CD14-positive monocyte (primary cell): ENCODE measurements at regions not wholly inside any gene's neighbourhood (a gene's known extent, or its start where the extent isn't known, plus 50 kb on each side); places are given as distances from the start of the nearest gene placed in this dataset.

Source experiments
- DNase-seq, 3 donors: peaks; one replicate each; pipeline ENCODE4 v3.0.0-alpha.2; 2011 to 2022
- H2AFZ ChIP-seq: 2 replicates; pipeline ENCODE4 v1.6.0; 2012; ENCODE audit warnings: mild to moderate bottlenecking, low read depth, low read length, inconsistent platforms; ENCODE audit not compliant: insufficient read depth, poor library complexity, severe bottlenecking
- H3K27ac ChIP-seq, 2 donors: 1 replicate in 1 of 2; 2 replicates in 1 of 2; pipeline ENCODE4 v1.5.1; 2012 to 2013; ENCODE audit warnings: low read length in 2 of 2, control low read depth in 1 of 2, inconsistent platforms in 1 of 2, low read depth in 1 of 2, mild to moderate bottlenecking in 1 of 2
- H3K27me3 ChIP-seq, 2 donors: one replicate each; pipeline versions ENCODE4 v1.6.0 to v1.6.1; 2011 to 2013; ENCODE audit warnings: low read length in 2 of 2; ENCODE audit not compliant: control insufficient read depth in 2 of 2, insufficient read depth in 2 of 2
- H3K36me3 ChIP-seq, 2 donors: replicated peaks in 1 of 2; 1 replicate in 1 of 2; 2 replicates in 1 of 2; pipeline versions ENCODE4 v1.5.1 to v1.6.1; 2012 to 2013; ENCODE audit warnings: low read length in 2 of 2, control low read depth in 1 of 2, inconsistent platforms in 1 of 2, mild to moderate bottlenecking in 1 of 2; ENCODE audit not compliant: insufficient read depth in 2 of 2, control insufficient read depth in 1 of 2
- H3K4me1 ChIP-seq, 2 donors: 1 replicate in 1 of 2; 2 replicates in 1 of 2; pipeline versions ENCODE4 v1.5.1 to v1.6.1; 2012 to 2013; ENCODE audit warnings: low read length in 2 of 2, control low read depth in 1 of 2, inconsistent platforms in 1 of 2, mild to moderate bottlenecking in 1 of 2, moderate library complexity in 1 of 2; ENCODE audit not compliant: insufficient read depth in 2 of 2, control insufficient read depth in 1 of 2
- H3K4me2 ChIP-seq: replicated peaks from 2 replicates; pipeline ENCODE3; 2012; ENCODE audit warnings: low read length, moderate library complexity, mild to moderate bottlenecking; ENCODE audit not compliant: poor library complexity, severe bottlenecking; ENCODE audit errors: extremely low read depth
- H3K4me3 ChIP-seq, 3 experiments: fragments of 200-600 bp in 1 of 3; sonication (generic) in 1 of 3; replicated peaks in 1 of 3; 1 replicate in 2 of 3; 2 replicates in 1 of 3; pipeline ENCODE4 v1.5.1; 2011 to 2013; ENCODE audit warnings: low read length in 3 of 3, mild to moderate bottlenecking in 3 of 3, control low read depth in 2 of 3, low read depth in 2 of 3, inconsistent platforms in 1 of 3, moderate library complexity in 1 of 3
- H3K79me2 ChIP-seq: 2 replicates; pipeline ENCODE4 v1.6.0; 2012; ENCODE audit warnings: mild to moderate bottlenecking, control low read depth, inconsistent platforms, low read length, moderate library complexity; ENCODE audit not compliant: insufficient read depth
- H3K9ac ChIP-seq: 2 replicates; pipeline ENCODE4 v1.6.0; 2017; ENCODE audit warnings: low read length, mild to moderate bottlenecking; ENCODE audit not compliant: insufficient read depth, poor library complexity, severe bottlenecking
- H3K9me3 ChIP-seq, 2 donors: replicated peaks in 1 of 2; 1 replicate in 1 of 2; 2 replicates in 1 of 2; pipeline versions ENCODE4 v1.5.1 to v1.6.1; 2012 to 2013; ENCODE audit warnings: low read length in 2 of 2, control low read depth in 1 of 2; ENCODE audit not compliant: control insufficient read depth in 1 of 2, insufficient read depth in 1 of 2
- H4K20me1 ChIP-seq: 2 replicates; pipeline ENCODE4 v1.6.0; 2012; ENCODE audit warnings: mild to moderate bottlenecking, low read length, control low read depth, moderate library complexity; ENCODE audit not compliant: insufficient read depth
- H3K27ac Mint-ChIP-seq, 7 donors: one replicate each; pipeline ENCODE4 v1.8.0; 2020; ENCODE audit warnings: mild to moderate bottlenecking in 7 of 7, mixed read lengths in 7 of 7, moderate library complexity in 6 of 7, inconsistent platforms in 2 of 7
- H3K27me3 Mint-ChIP-seq, 3 donors: one replicate each; pipeline ENCODE4 v1.8.0; 2021 to 2022; ENCODE audit warnings: low read depth in 3 of 3, mild to moderate bottlenecking in 3 of 3, mixed read lengths in 3 of 3, moderate library complexity in 3 of 3, inconsistent platforms in 1 of 3
- H3K36me3 Mint-ChIP-seq, 2 donors: one replicate each; pipeline ENCODE4 v1.8.0; 2020; ENCODE audit warnings: mixed read lengths in 2 of 2, inconsistent platforms in 1 of 2, mild to moderate bottlenecking in 1 of 2
- H3K4me1 Mint-ChIP-seq: one replicate; pipeline ENCODE4 v1.8.0; 2020; ENCODE audit warnings: mild to moderate bottlenecking, mixed read lengths
- H3K4me3 Mint-ChIP-seq, 2 donors: one replicate each; pipeline ENCODE4 v1.8.0; 2020; ENCODE audit warnings: mild to moderate bottlenecking in 2 of 2, mixed read lengths in 2 of 2, moderate library complexity in 1 of 2
- H3K9me3 Mint-ChIP-seq, 7 donors: one replicate each; pipeline ENCODE4 v1.8.0; 2020 to 2022; ENCODE audit warnings: mixed read lengths in 7 of 7, mild to moderate bottlenecking in 6 of 7, moderate library complexity in 6 of 7, inconsistent platforms in 2 of 7
- WGBS: methylation state at CpG from one replicate; pipeline ENCODE4 v1.1.5; 2013; ENCODE audit warnings: missing lambda C conversion rate; ENCODE audit not compliant: insufficient coverage; 5-methylcytosine and 5-hydroxymethylcytosine counted together
- intact Hi-C, 2 donors: fragments of 100-400 bp; cut with micrococcal nuclease; formaldehyde crosslinking; loops; one replicate each; pipeline versions ENCODE4 v1.15.0 to v1.15.1; 2023
- TF ChIP-seq, protein P1 (sequence below): fragments of 200-600 bp; IDR thresholded peaks from one replicate; pipeline ENCODE4 v1.8.0; 2022; ENCODE audit warnings: antibody characterized with exemption, mild to moderate bottlenecking

DNA sequence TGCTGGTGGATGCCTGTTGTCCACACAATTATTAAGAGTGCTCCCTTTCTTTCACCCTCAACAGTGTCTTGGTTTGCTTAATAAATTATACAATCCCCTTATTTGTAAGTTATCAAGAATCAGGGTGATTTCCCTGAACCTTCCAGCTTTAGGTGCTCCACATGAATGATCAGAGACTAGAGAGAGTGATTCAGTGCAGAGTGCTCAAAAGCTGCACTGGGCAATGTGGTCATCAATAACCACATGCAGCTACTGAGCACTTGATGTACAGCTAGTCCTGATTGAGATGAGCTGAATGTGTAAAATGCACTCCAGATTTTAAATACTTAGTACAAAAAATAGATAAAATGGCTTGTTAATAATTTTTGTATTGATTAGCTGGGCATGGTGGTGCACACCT lies 76.8 kb upstream of the TRIO start:
- Histone ChIP-seq H3K9me3 (no peaks in the 10 kb centered on the region), H3K79me2 (no peaks in the 10 kb centered on the region), H3K4me1 (no peaks in the 10 kb centered on the region), H3K36me3 (no peaks in the 10 kb centered on the region), H3K9ac (no peak overlapping the region), H3K27ac (no peak overlapping the region), H4K20me1 (no peaks in the 10 kb centered on the region), H3K27me3 (no peaks in the 10 kb centered on the region), H3K4me2 (no peak overlapping the region), H3K4me3 (no peak overlapping the region), H2AFZ (no peak overlapping the region)
- peaks cover 2 to 5% (median 2%) of the 10 kb centered on the region in 3 donors for H3K27me3 Mint-ChIP-seq
- H3K27ac Mint-ChIP-seq = no peak overlapping the region
- intact Hi-C loops = no loop called here
- H3K4me1 Mint-ChIP-seq = no peaks in the 10 kb centered on the region
- H3K36me3 Mint-ChIP-seq = no peaks in the 10 kb centered on the region
- peaks cover 0 to 6% (median 2%) of the 10 kb centered on the region in 7 donors for H3K9me3 Mint-ChIP-seq
- no peak overlapping the region for H3K4me3 Mint-ChIP-seq
- no peak for DNase-seq
- TF ChIP-seq, protein P1, sequence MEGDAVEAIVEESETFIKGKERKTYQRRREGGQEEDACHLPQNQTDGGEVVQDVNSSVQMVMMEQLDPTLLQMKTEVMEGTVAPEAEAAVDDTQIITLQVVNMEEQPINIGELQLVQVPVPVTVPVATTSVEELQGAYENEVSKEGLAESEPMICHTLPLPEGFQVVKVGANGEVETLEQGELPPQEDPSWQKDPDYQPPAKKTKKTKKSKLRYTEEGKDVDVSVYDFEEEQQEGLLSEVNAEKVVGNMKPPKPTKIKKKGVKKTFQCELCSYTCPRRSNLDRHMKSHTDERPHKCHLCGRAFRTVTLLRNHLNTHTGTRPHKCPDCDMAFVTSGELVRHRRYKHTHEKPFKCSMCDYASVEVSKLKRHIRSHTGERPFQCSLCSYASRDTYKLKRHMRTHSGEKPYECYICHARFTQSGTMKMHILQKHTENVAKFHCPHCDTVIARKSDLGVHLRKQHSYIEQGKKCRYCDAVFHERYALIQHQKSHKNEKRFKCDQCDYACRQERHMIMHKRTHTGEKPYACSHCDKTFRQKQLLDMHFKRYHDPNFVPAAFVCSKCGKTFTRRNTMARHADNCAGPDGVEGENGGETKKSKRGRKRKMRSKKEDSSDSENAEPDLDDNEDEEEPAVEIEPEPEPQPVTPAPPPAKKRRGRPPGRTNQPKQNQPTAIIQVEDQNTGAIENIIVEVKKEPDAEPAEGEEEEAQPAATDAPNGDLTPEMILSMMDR = no peak

DNA sequence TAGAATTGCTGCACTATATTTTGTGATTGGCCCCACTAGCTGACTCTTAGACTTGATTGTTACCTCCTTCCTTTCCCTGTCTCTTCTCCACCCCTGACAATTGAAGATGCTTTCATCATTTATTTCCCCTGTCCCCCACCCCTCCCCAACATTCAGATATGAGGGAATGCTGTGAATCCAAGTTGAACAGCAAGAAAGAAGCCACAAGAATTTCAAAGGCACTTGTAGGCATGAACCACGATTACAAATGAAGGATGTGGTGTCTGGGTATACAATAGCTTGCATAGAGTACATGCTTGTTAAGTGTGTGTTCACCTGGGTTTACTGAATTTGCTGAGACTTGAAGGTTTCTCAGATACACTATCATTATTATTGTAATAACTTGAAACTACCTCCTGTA lies 78.3 kb upstream of the TRIO start:
- H3K9me3 Mint-ChIP-seq = peaks cover 0 to 9% (median 2%) of the 10 kb centered on the region in 7 donors
- H3K27ac ChIP-seq = no peak overlapping the region
- H3K4me2 ChIP-seq = no peak overlapping the region
- H3K4me1 Mint-ChIP-seq = no peaks in the 10 kb centered on the region
- no peak for DNase-seq
- no peaks in the 10 kb centered on the region for H3K9me3 ChIP-seq
- no peaks in the 10 kb centered on the region for H3K4me1 ChIP-seq
- TF ChIP-seq, protein P1 = no peak
- H3K4me3 Mint-ChIP-seq = no peak overlapping the region
- WGBS = no CpG with 5 or more reads among the region's 1 CpG
- H3K4me3 ChIP-seq = no peak overlapping the region
- no peak overlapping the region for H3K9ac ChIP-seq
- peaks cover 2 to 5% (median 2%) of the 10 kb centered on the region in 3 donors for H3K27me3 Mint-ChIP-seq
- intact Hi-C loops = no loop called here
- no peaks in the 10 kb centered on the region for H4K20me1 ChIP-seq
- no peak overlapping the region for H2AFZ ChIP-seq
- H3K36me3 Mint-ChIP-seq = no peaks in the 10 kb centered on the region
- no peaks in the 10 kb centered on the region for H3K79me2 ChIP-seq
- no peak overlapping the region for H3K27ac Mint-ChIP-seq
- H3K36me3 ChIP-seq = no peaks in the 10 kb centered on the region
- H3K27me3 ChIP-seq = no peaks in the 10 kb centered on the region
